ENCODE measurements at regions not wholly inside any gene's neighbourhood (a gene's known extent, or its start where the extent isn't known, plus 50 kb on each side); places are given as distances from the start of the nearest gene placed in this dataset.

GRCh38 chr1:213415691-213416380, 364.8 kb downstream of the RPS6KC1 start:
- TF ChIP-seq POLR2A (IDR thresholded peaks at IDR 0.05) (no peak), CTCF (IDR thresholded peaks at IDR 0.05) (no peak), POLR2AphosphoS5 (IDR thresholded peaks at IDR 0.05; ENCODE audit: insufficient read depth in 1 of 2, low read depth in 1 of 2) (no peak)
